ENCODE measurements at regions not wholly inside any gene's neighbourhood (a gene's known extent, or its start where the extent isn't known, plus 50 kb on each side); places are given as distances from the start of the nearest gene placed in this dataset.

GRCh38 chr20:19883501-19883900 is 125.4 kb downstream of the RIN2 start:
- DNase-seq, result no peak
- Histone ChIP-seq H3K36me3 (ENCODE audit: control insufficient read depth, insufficient read depth, low read length) (no peaks in the 10 kb centered on the region), H3K4me1 (ENCODE audit: control insufficient read depth, insufficient read depth, low read length, poor library complexity, severe bottlenecking) (no peaks in the 10 kb centered on the region), H3K9me3 (ENCODE audit: control insufficient read depth in 2 of 2, low read length in 2 of 2) (no peaks in the 10 kb centered on the region), H3K27ac (ENCODE audit: insufficient read depth, low read length, poor library complexity, severe bottlenecking) (no peak overlapping the region), H3K27me3 (ENCODE audit: control insufficient read depth, insufficient read depth, low read length) (no peaks in the 10 kb centered on the region), H3K4me3 (ENCODE audit: low read depth, low read length) (no peak overlapping the region)
- no peak overlapping the region for H3K4me3 Mint-ChIP-seq
- no peaks in the 10 kb centered on the region for H3K4me1 Mint-ChIP-seq
- ATAC-seq (ENCODE audit: low read depth in 2 of 2), result no peak
- H3K27me3 Mint-ChIP-seq, result no peaks in the 10 kb centered on the region
- H3K9me3 Mint-ChIP-seq, result peaks cover 0 to 2% (median 0%) of the 10 kb centered on the region in 7 donors
- H3K36me3 Mint-ChIP-seq, result no peaks in the 10 kb centered on the region
- no peak overlapping the region for H3K27ac Mint-ChIP-seq

- H3K27ac Mint-ChIP-seq, result no peak overlapping the region
- DNase-seq (no peak), ATAC-seq (ENCODE audit: low read depth in 2 of 2) (no peak)
- H3K4me3 Mint-ChIP-seq, result no peak overlapping the region
- Histone ChIP-seq H3K27me3 (ENCODE audit: control insufficient read depth, insufficient read depth, low read length) (peaks cover 7% of the 10 kb centered on the region), H3K4me1 (ENCODE audit: control insufficient read depth, insufficient read depth, low read length, poor library complexity, severe bottlenecking) (no peaks in the 10 kb centered on the region), H3K36me3 (ENCODE audit: control insufficient read depth, insufficient read depth, low read length) (no peaks in the 10 kb centered on the region), H3K27ac (ENCODE audit: insufficient read depth, low read length, poor library complexity, severe bottlenecking) (no peak overlapping the region), H3K9me3 (ENCODE audit: control insufficient read depth in 2 of 2, low read length in 2 of 2) (no peaks in the 10 kb centered on the region), H3K4me3 (ENCODE audit: low read depth, low read length) (no peak overlapping the region)
- peaks cover 0 to 5% (median 0%) of the 10 kb centered on the region in 7 donors for H3K9me3 Mint-ChIP-seq
- H3K4me1 Mint-ChIP-seq, result no peaks in the 10 kb centered on the region
- H3K27me3 Mint-ChIP-seq, result peaks cover 7% of the 10 kb centered on the region
- no peaks in the 10 kb centered on the region for H3K36me3 Mint-ChIP-seq
Observed at GRCh38 chr20:19885594-19885938, 127.5 kb downstream of the RIN2 start.

GRCh38 chr20:19885939-19886660 is 128.0 kb downstream of the RIN2 start:
- ATAC-seq (ENCODE audit: low read depth in 2 of 2) (no peak), DNase-seq (no peak)
- Histone ChIP-seq H3K9me3 (ENCODE audit: control insufficient read depth in 2 of 2, low read length in 2 of 2) (no peaks in the 10 kb centered on the region), H3K4me3 (ENCODE audit: low read depth, low read length) (no peak overlapping the region), H3K27me3 (ENCODE audit: control insufficient read depth, insufficient read depth, low read length) (peaks cover 7% of the 10 kb centered on the region), H3K36me3 (ENCODE audit: control insufficient read depth, insufficient read depth, low read length) (no peaks in the 10 kb centered on the region), H3K27ac (ENCODE audit: insufficient read depth, low read length, poor library complexity, severe bottlenecking) (no peak overlapping the region), H3K4me1 (ENCODE audit: control insufficient read depth, insufficient read depth, low read length, poor library complexity, severe bottlenecking) (no peaks in the 10 kb centered on the region)
- no peaks in the 10 kb centered on the region for H3K4me1 Mint-ChIP-seq
- H3K27me3 Mint-ChIP-seq, result peaks cover 9% of the 10 kb centered on the region
- H3K27ac Mint-ChIP-seq, result no peak overlapping the region
- H3K9me3 Mint-ChIP-seq, result peaks cover 0 to 6% (median 0%) of the 10 kb centered on the region in 7 donors
- H3K4me3 Mint-ChIP-seq, result no peak overlapping the region
- H3K36me3 Mint-ChIP-seq, result no peaks in the 10 kb centered on the region

GRCh38 chr20:19886661-19887288 is 128.7 kb downstream of the RIN2 start:
- H3K27ac ChIP-seq (ENCODE audit: insufficient read depth, low read length, poor library complexity, severe bottlenecking), result no peak overlapping the region
- no peaks in the 10 kb centered on the region for H3K36me3 ChIP-seq (ENCODE audit: control insufficient read depth, insufficient read depth, low read length)
- peaks cover 7% of the 10 kb centered on the region for H3K27me3 ChIP-seq (ENCODE audit: control insufficient read depth, insufficient read depth, low read length)
- no peaks in the 10 kb centered on the region for H3K4me1 ChIP-seq (ENCODE audit: control insufficient read depth, insufficient read depth, low read length, poor library complexity, severe bottlenecking)
- Mint-ChIP-seq H3K36me3 (no peaks in the 10 kb centered on the region), H3K27me3 (peaks cover 9% of the 10 kb centered on the region), H3K9me3 (peaks cover 0 to 6% (median 0%) of the 10 kb centered on the region in 7 donors), H3K27ac (peak overlapping the region in 1 of 3 donors; percentile 87), H3K4me1 (no peaks in the 10 kb centered on the region), H3K4me3 (no peak overlapping the region)
- DNase-seq (no peak), ATAC-seq (ENCODE audit: low read depth in 2 of 2) (no peak)
- H3K4me3 ChIP-seq (ENCODE audit: low read depth, low read length), result no peak overlapping the region
- H3K9me3 ChIP-seq (ENCODE audit: control insufficient read depth in 2 of 2, low read length in 2 of 2), result no peaks in the 10 kb centered on the region

- no peak overlapping the region for H3K27ac Mint-ChIP-seq
- no peaks in the 10 kb centered on the region for H3K36me3 Mint-ChIP-seq
- H3K27me3 Mint-ChIP-seq, result peaks cover 9% of the 10 kb centered on the region
- H3K4me1 Mint-ChIP-seq, result no peaks in the 10 kb centered on the region
- Histone ChIP-seq H3K27ac (ENCODE audit: insufficient read depth, low read length, poor library complexity, severe bottlenecking) (no peak overlapping the region), H3K4me3 (ENCODE audit: low read depth, low read length) (no peak overlapping the region), H3K9me3 (ENCODE audit: control insufficient read depth in 2 of 2, low read length in 2 of 2) (no peaks in the 10 kb centered on the region), H3K27me3 (ENCODE audit: control insufficient read depth, insufficient read depth, low read length) (peaks cover 7% of the 10 kb centered on the region), H3K36me3 (ENCODE audit: control insufficient read depth, insufficient read depth, low read length) (no peaks in the 10 kb centered on the region), H3K4me1 (ENCODE audit: control insufficient read depth, insufficient read depth, low read length, poor library complexity, severe bottlenecking) (no peaks in the 10 kb centered on the region)
- ATAC-seq (ENCODE audit: low read depth in 2 of 2) (no peak), DNase-seq (no peak)
- peaks cover 0 to 6% (median 0%) of the 10 kb centered on the region in 7 donors for H3K9me3 Mint-ChIP-seq
- no peak overlapping the region for H3K4me3 Mint-ChIP-seq
Observed at GRCh38 chr20:19887556-19888268, 129.4 kb upstream of the NAA20 start.

GRCh38 chr20:19888269-19888671 is 128.9 kb upstream of the NAA20 start:
- Mint-ChIP-seq H3K27me3 (peaks cover 9% of the 10 kb centered on the region), H3K4me1 (no peaks in the 10 kb centered on the region), H3K27ac (no peak overlapping the region), H3K4me3 (no peak overlapping the region), H3K9me3 (peaks cover 0 to 9% (median 0%) of the 10 kb centered on the region in 7 donors), H3K36me3 (no peaks in the 10 kb centered on the region)
- H3K36me3 ChIP-seq (ENCODE audit: control insufficient read depth, insufficient read depth, low read length), result no peaks in the 10 kb centered on the region
- DNase-seq (no peak), ATAC-seq (ENCODE audit: low read depth in 2 of 2) (no peak)
- H3K9me3 ChIP-seq (ENCODE audit: control insufficient read depth in 2 of 2, low read length in 2 of 2), result no peaks in the 10 kb centered on the region
- peaks cover 8% of the 10 kb centered on the region for H3K27me3 ChIP-seq (ENCODE audit: control insufficient read depth, insufficient read depth, low read length)
- no peaks in the 10 kb centered on the region for H3K4me1 ChIP-seq (ENCODE audit: control insufficient read depth, insufficient read depth, low read length, poor library complexity, severe bottlenecking)
- no peak overlapping the region for H3K4me3 ChIP-seq (ENCODE audit: low read depth, low read length)
- H3K27ac ChIP-seq (ENCODE audit: insufficient read depth, low read length, poor library complexity, severe bottlenecking), result no peak overlapping the region

- H3K4me1 Mint-ChIP-seq, result no peaks in the 10 kb centered on the region
- no peaks in the 10 kb centered on the region for H3K36me3 Mint-ChIP-seq
- H3K4me3 Mint-ChIP-seq, result no peak overlapping the region
- H3K27me3 ChIP-seq (ENCODE audit: control insufficient read depth, insufficient read depth, low read length), result peaks cover 11% of the 10 kb centered on the region
- no peaks in the 10 kb centered on the region for H3K36me3 ChIP-seq (ENCODE audit: control insufficient read depth, insufficient read depth, low read length)
- H3K27ac Mint-ChIP-seq, result no peak overlapping the region
- no peak overlapping the region for H3K27ac ChIP-seq (ENCODE audit: insufficient read depth, low read length, poor library complexity, severe bottlenecking)
- no peaks in the 10 kb centered on the region for H3K9me3 ChIP-seq (ENCODE audit: control insufficient read depth in 2 of 2, low read length in 2 of 2)
- no peak overlapping the region for H3K4me3 ChIP-seq (ENCODE audit: low read depth, low read length)
- H3K4me1 ChIP-seq (ENCODE audit: control insufficient read depth, insufficient read depth, low read length, poor library complexity, severe bottlenecking), result no peaks in the 10 kb centered on the region
- peaks cover 9% of the 10 kb centered on the region for H3K27me3 Mint-ChIP-seq
- ATAC-seq (ENCODE audit: low read depth in 2 of 2), result no peak
- peaks cover 0 to 9% (median 0%) of the 10 kb centered on the region in 7 donors for H3K9me3 Mint-ChIP-seq
- no peak for DNase-seq
Observed at GRCh38 chr20:19889011-19889953, 127.9 kb upstream of the NAA20 start.
